ENCODE measurements at regions not wholly inside any gene's neighbourhood (a gene's known extent, or its start where the extent isn't known, plus 50 kb on each side); places are given as distances from the start of the nearest gene placed in this dataset.

DNA sequence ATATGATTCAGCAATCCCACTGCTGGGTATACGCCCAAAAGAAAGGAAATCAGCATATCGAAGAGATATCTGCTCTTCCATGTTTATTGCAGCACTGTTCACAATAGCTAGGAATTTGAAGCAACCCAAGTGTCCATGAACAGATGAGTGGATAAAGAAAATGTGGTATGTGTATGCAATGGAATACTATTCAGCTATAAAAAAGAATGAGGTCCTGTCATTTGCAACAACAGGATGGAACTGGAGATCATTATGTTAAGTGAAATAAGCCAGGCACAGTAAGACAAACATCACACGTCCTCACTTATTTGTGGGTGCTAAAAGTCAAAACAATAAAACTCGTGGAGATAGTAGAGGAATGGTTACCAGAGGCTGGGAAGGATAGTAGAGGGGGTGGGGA, 153.8 kb upstream of the LEF1 start:
- TF ChIP-seq, protein P1, sequence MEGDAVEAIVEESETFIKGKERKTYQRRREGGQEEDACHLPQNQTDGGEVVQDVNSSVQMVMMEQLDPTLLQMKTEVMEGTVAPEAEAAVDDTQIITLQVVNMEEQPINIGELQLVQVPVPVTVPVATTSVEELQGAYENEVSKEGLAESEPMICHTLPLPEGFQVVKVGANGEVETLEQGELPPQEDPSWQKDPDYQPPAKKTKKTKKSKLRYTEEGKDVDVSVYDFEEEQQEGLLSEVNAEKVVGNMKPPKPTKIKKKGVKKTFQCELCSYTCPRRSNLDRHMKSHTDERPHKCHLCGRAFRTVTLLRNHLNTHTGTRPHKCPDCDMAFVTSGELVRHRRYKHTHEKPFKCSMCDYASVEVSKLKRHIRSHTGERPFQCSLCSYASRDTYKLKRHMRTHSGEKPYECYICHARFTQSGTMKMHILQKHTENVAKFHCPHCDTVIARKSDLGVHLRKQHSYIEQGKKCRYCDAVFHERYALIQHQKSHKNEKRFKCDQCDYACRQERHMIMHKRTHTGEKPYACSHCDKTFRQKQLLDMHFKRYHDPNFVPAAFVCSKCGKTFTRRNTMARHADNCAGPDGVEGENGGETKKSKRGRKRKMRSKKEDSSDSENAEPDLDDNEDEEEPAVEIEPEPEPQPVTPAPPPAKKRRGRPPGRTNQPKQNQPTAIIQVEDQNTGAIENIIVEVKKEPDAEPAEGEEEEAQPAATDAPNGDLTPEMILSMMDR (IDR thresholded peaks at IDR 0.05) = no peak
- no peak for TF ChIP-seq POLR2A (IDR thresholded peaks at IDR 0.05)

All from testis (tissue), 2 donors.